PC-3 (cell line): ENCODE measurements at regions not wholly inside any gene's neighbourhood (a gene's known extent, or its start where the extent isn't known, plus 50 kb on each side); places are given as distances from the start of the nearest gene placed in this dataset.

ENCODE experiments used
- ATAC-seq: fragments of 200-7000 bp; cut with Tn5 transposase; 2 replicates; pipeline ENCODE4 v1.9.1; 2020; ENCODE audit warnings: mild to moderate bottlenecking, moderate library complexity
- BruUV-seq: library from RNA; stranded (reverse); fragments of 400-500 nt; replicated peaks from 2 replicates; lab custom pipeline; 2021; lab: Mats Ljungman, UMichigan
- CTCF ChIA-PET: fragments of 300-600 bp; sonication (Branson Sonifier 250); formaldehyde crosslinking; loops from one replicate; lab custom pipeline; 2022; ENCODE audit warnings: antibody characterized with exemption; lab: Charles Lee
- POLR2A ChIA-PET: fragments of 300-600 bp; sonication (Branson Sonifier 250); formaldehyde crosslinking; loops from one replicate; lab custom pipeline; 2022; ENCODE audit warnings: antibody characterized with exemption; ENCODE audit not compliant: unreplicated experiment; lab: Charles Lee
- DNase-seq: peaks from one replicate; pipeline ENCODE4 v3.0.0-alpha.2; 2015
- H2AFZ ChIP-seq: fragments of 300-600 bp; sonication (generic); 2 replicates; pipeline ENCODE4 v1.6.0; 2016; ENCODE audit warnings: antibody characterized with exemption, low read length
- H3F3A ChIP-seq: fragments of 300-600 bp; sonication (generic); one replicate; pipeline ENCODE4 v1.6.0; 2017; ENCODE audit warnings: antibody characterized with exemption, low read length, control low read depth, mild to moderate bottlenecking; ENCODE audit not compliant: unreplicated experiment
- H3K27ac ChIP-seq: fragments of 300-600 bp; sonication (generic); 2 replicates; pipeline ENCODE4 v1.5.1; 2016; ENCODE audit warnings: mild to moderate bottlenecking, low read length
- H3K27me3 ChIP-seq: fragments of 300-600 bp; sonication (generic); 2 replicates; pipeline ENCODE4 v1.6.1; 2016; ENCODE audit warnings: low read length, mixed read lengths
- H3K36me3 ChIP-seq: fragments of 300-600 bp; sonication (generic); 2 replicates; pipeline ENCODE4 v1.6.1; 2016; ENCODE audit warnings: low read depth, mixed run types, low read length, mixed read lengths
- H3K4me1 ChIP-seq: fragments of 300-600 bp; sonication (generic); 2 replicates; pipeline ENCODE4 v1.5.1; 2016; ENCODE audit warnings: low read length; ENCODE audit not compliant: insufficient read depth
- H3K4me2 ChIP-seq: fragments of 300-600 bp; sonication (generic); 2 replicates; pipeline ENCODE4 v1.6.0; 2016; ENCODE audit warnings: low read length
- H3K4me3 ChIP-seq: fragments of 300-600 bp; sonication (generic); 2 replicates; pipeline ENCODE4 v1.5.1; 2016; ENCODE audit warnings: mild to moderate bottlenecking, low read length, mixed read lengths
- H3K79me2 ChIP-seq: fragments of 300-600 bp; sonication (generic); 2 replicates; pipeline ENCODE4 v1.6.1; 2017; ENCODE audit warnings: low read length, mixed read lengths
- H3K9ac ChIP-seq: fragments of 300-600 bp; sonication (generic); 2 replicates; pipeline ENCODE4 v1.6.0; 2016; ENCODE audit warnings: mild to moderate bottlenecking, low read length
- H3K9me2 ChIP-seq: fragments of 300-600 bp; sonication (generic); replicated peaks from 2 replicates; pipeline ENCODE4 v1.6.1; 2016; ENCODE audit warnings: mixed run types, low read length, mixed read lengths
- H3K9me3 ChIP-seq: fragments of 300-600 bp; sonication (generic); 2 replicates; pipeline ENCODE4 v1.6.1; 2016; ENCODE audit warnings: low read length, mixed read lengths
- H4K20me1 ChIP-seq: fragments of 300-600 bp; sonication (generic); 2 replicates; pipeline ENCODE4 v1.6.1; 2016; ENCODE audit warnings: low read length, mixed read lengths
- CTCF ChIP-seq: fragments of 300-600 bp; sonication (generic); conservative IDR thresholded peaks from 2 replicates; pipeline ENCODE4 v1.5.1; 2017; ENCODE audit warnings: antibody characterized with exemption, low read depth, mild to moderate bottlenecking, low read length
- EZH2 ChIP-seq: fragments of 300-600 bp; sonication (generic); IDR thresholded peaks from one replicate; pipeline ENCODE4 v1.6.1; 2017; ENCODE audit warnings: antibody characterized with exemption, mild to moderate bottlenecking, low read length; ENCODE audit not compliant: unreplicated experiment
- EZH2phosphoT487 ChIP-seq: fragments of 300-600 bp; sonication (generic); IDR thresholded peaks from 2 replicates; pipeline ENCODE4 v1.6.1; 2018; ENCODE audit warnings: mild to moderate bottlenecking, antibody characterized with exemption, low read length, borderline replicate concordance
- intact Hi-C: fragments of 100-400 bp; cut with micrococcal nuclease; formaldehyde crosslinking; loops from 2 replicates; pipeline ENCODE4 v1.9.0; 2023

GRCh38 chr7:142554560-142555532 lies 194.4 kb upstream of the PRSS1 start:
- BruUV-seq = no TSS peak
- peak overlapping the region; percentile 78; the same call in 1 of the 2 replicates for H3K27ac ChIP-seq
- H3K79me2 ChIP-seq = no peaks in the 10 kb centered on the region
- no peaks in the 10 kb centered on the region for H3K9me2 ChIP-seq
- H3K4me2 ChIP-seq = 0 out of 2 replicates have a peak overlapping the region, but pooled peaks have one; percentile 11
- no peak overlapping the region for H3K9ac ChIP-seq
- H4K20me1 ChIP-seq = no peaks in the 10 kb centered on the region
- peaks cover 58% of the 10 kb centered on the region for H3K4me1 ChIP-seq
- 0 out of 2 replicates have a peak, but pooled peaks have one; percentile 2 for ATAC-seq
- TF ChIP-seq EZH2phosphoT487 (no peak), CTCF (no peak), EZH2 (no peak)
- POLR2A ChIA-PET = interaction anchor here (0.6 kb wide), 1 partner anchor 12 kb away, joined by 4 read pairs; no protein-coding TSS in a partner anchor
- H3K27me3 ChIP-seq = no peaks in the 10 kb centered on the region
- intact Hi-C loops = no loop called here
- no peaks in the 10 kb centered on the region for H3F3A ChIP-seq
- no peaks in the 10 kb centered on the region for H3K36me3 ChIP-seq
- CTCF ChIA-PET = interaction anchor here (0.6 to 1.4 kb wide), 2 partner anchors 20 to 229 kb away, joined by 5 to 6 read pairs; no protein-coding TSS in a partner anchor
- DNase-seq = no peak
- H2AFZ ChIP-seq = peak overlapping the region; percentile 18; the same call in 1 of the 2 replicates
- no peaks in the 10 kb centered on the region for H3K9me3 ChIP-seq
- no peak overlapping the region for H3K4me3 ChIP-seq

- H3K9me3 ChIP-seq = no peaks in the 10 kb centered on the region
- no peak overlapping the region for H3K4me2 ChIP-seq
- CTCF ChIA-PET = no interaction called here
- ATAC-seq (no peak), DNase-seq (peak; percentile 32)
- H2AFZ ChIP-seq = no peak overlapping the region; the same call in 1 of the 2 replicates
- H3K9me2 ChIP-seq = no peaks in the 10 kb centered on the region
- BruUV-seq = no TSS peak
- no peaks in the 10 kb centered on the region for H3K36me3 ChIP-seq
- H3K27me3 ChIP-seq = no peaks in the 10 kb centered on the region
- intact Hi-C loops = no loop called here
- POLR2A ChIA-PET = no interaction called here
- H3K9ac ChIP-seq = no peak overlapping the region
- H3K27ac ChIP-seq = no peak overlapping the region
- no peak overlapping the region for H3K4me3 ChIP-seq
- no peaks in the 10 kb centered on the region for H3K79me2 ChIP-seq
- no peak for TF ChIP-seq CTCF
- TF ChIP-seq EZH2phosphoT487 = no peak
- no peak for TF ChIP-seq EZH2
- H4K20me1 ChIP-seq = no peaks in the 10 kb centered on the region
- peaks cover 60% of the 10 kb centered on the region for H3K4me1 ChIP-seq
- H3F3A ChIP-seq = no peaks in the 10 kb centered on the region
These were observed 196.1 kb upstream of the PRSS1 start for GRCh38 chr7:142553216-142553615.
